Activated CD4-positive, alpha-beta T cell treated with anti-CD3 and anti-CD28 coated beads for 36 hours (primary cell): ENCODE measurements at regions not wholly inside any gene's neighbourhood (a gene's known extent, or its start where the extent isn't known, plus 50 kb on each side); places are given as distances from the start of the nearest gene placed in this dataset.
"Not testable (repeated sequence)": the region's sequence is repeated elsewhere in the genome, so short reads cannot be mapped to it uniquely, and the experiment has no call there.

Experiments used
- ATAC-seq: fragments of 200-7000 bp; cut with Tn5 transposase; one replicate; pipeline ENCODE4 v1.10.0; 2021; ENCODE audit warnings: mild to moderate bottlenecking, moderate library complexity
- CTCF ChIA-PET: fragments of 350-600 bp; sonication (Branson Sonifier 250); formaldehyde crosslinking; loops from one replicate; lab custom pipeline; 2021; ENCODE audit warnings: antibody characterized with exemption; lab: Charles Lee
- POLR2A ChIA-PET: fragments of 350-600 bp; sonication (Branson Sonifier 250); formaldehyde crosslinking; loops from one replicate; lab custom pipeline; 2021; ENCODE audit warnings: antibody characterized with exemption, inconsistent platforms; lab: Charles Lee
- DNase-seq: peaks from one replicate; pipeline ENCODE4 v3.0.0-alpha.2; 2020
- H3K27ac Mint-ChIP-seq: one replicate; pipeline ENCODE4 v1.8.0; 2021; ENCODE audit warnings: mixed read lengths
- H3K27me3 Mint-ChIP-seq: one replicate; pipeline ENCODE4 v1.8.0; 2021; ENCODE audit warnings: mixed read lengths
- H3K36me3 Mint-ChIP-seq: one replicate; pipeline ENCODE4 v1.8.0; 2021; ENCODE audit warnings: low read depth, mixed read lengths
- H3K4me1 Mint-ChIP-seq: one replicate; pipeline ENCODE4 v1.8.0; 2021; ENCODE audit warnings: mixed read lengths
- H3K4me3 Mint-ChIP-seq: one replicate; pipeline ENCODE4 v1.8.0; 2021; ENCODE audit warnings: mild to moderate bottlenecking, moderate library complexity, mixed read lengths
- H3K9me3 Mint-ChIP-seq: one replicate; pipeline ENCODE4 v1.8.0; 2021; ENCODE audit warnings: low read depth, mixed read lengths
- intact Hi-C, 2 experiments: fragments of 100-400 bp; cut with DNase I in 1 of 2; cut with micrococcal nuclease in 1 of 2; formaldehyde crosslinking; loops; one replicate each; pipeline versions ENCODE4 v1.14.2 to v1.15.1; 2022 to 2024; cut with DNase I, micrococcal nuclease

DNA sequence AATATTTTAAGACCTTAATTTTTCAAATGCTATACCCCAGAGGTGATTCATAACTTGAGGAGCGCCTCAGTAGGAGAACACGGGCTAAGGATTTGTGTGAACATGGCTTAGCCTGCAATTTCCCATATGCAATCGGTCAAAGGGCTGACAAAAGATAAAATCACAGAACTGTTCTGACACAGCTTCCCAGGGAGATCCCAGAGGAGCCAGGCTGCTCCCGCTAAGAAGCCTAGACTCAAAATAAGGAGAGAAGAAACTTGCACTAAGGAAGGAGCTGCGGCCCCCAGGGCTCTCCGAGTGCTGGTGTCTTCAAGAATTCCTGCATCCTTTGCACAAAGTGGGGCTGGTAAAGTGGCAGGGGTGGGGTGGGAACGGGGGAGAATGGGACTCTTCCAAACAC is 106.3 kb upstream of the DLG1 start:
- no peak for ATAC-seq
- Mint-ChIP-seq H3K4me3 (no peak overlapping the region), H3K4me1 (no peaks in the 10 kb centered on the region), H3K27me3 (peaks cover 14% of the 10 kb centered on the region), H3K36me3 (no peaks in the 10 kb centered on the region), H3K9me3 (peaks cover 2% of the 10 kb centered on the region), H3K27ac (no peak overlapping the region)
- POLR2A ChIA-PET: no interaction called here
- CTCF ChIA-PET: no interaction called here
- no peak for DNase-seq
- intact Hi-C loops: no loop called here

DNA sequence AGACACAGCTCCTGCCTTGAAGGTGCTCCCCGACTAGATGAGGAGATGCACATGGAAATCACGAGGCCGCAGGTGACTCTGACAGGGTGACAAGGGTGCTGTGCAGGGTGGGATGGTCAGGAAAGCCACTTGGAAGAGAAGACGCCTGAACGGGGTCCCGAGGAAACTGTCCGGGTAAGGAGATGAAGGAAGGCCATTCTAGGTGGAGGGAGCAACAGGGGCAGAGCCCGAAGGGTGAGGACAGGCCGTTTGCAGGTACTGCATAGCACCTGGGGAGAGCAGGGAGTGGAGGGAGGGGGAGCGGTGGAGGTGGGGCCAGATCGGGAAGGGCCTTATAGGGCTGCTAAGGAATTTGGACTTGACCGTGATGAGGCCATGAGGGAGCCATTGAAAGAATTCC is 105.6 kb upstream of the DLG1 start:
- ChIA-PET POLR2A (no interaction called here), CTCF (no interaction called here)
- Mint-ChIP-seq H3K9me3 (no peaks in the 10 kb centered on the region), H3K4me3 (no peak overlapping the region), H3K27me3 (peaks cover 11% of the 10 kb centered on the region), H3K36me3 (no peaks in the 10 kb centered on the region), H3K4me1 (no peaks in the 10 kb centered on the region), H3K27ac (no peak overlapping the region)
- ATAC-seq: no peak
- intact Hi-C loops: no loop called here
- DNase-seq: no peak

DNA sequence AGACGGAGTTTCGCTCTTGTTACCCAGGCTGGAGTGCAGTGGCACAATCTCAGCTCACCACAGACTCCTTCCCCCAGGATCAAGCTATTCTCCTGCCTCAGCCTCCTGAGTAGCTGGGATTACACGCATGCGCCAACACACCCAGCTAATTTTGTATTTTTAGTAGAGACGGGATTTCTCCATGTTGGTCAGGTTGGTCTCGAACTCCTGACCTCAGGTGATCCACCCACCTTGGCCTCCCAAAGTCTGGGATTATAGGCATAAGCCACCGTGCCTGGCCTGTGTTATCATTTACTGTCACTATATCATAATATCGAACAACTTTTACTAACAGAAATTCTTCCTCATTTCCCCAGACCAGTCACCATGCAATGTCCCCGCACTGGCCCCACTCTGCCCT is 104.0 kb upstream of the DLG1 start:
- H3K27me3 Mint-ChIP-seq, H3K27ac Mint-ChIP-seq, intact Hi-C loops, DNase-seq, H3K9me3 Mint-ChIP-seq, H3K36me3 Mint-ChIP-seq, H3K4me3 Mint-ChIP-seq, ATAC-seq, CTCF ChIA-PET, POLR2A ChIA-PET: not testable (repeated sequence)
- H3K4me1 Mint-ChIP-seq: peaks cover 10% of the 10 kb centered on the region

DNA sequence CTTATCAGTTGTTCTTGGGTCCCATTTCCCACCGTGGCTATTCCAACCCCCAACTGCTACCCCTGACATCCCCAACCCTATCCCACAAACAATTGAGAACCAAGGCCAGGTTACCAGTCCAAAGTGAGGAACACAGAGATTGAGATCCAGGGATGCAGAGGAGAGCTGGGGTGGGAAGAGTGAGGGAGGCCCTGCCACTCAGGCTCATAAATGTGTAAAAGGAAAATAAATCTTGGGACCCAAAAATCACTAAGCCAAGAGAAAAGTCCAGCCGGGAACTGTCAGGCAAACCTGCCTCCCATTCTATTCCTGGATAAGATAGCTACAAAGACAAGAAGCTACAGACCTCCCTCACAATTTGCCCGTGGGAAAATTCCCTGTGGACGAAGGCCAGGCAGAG is 101.1 kb upstream of the DLG1 start:
- ATAC-seq: no peak
- Mint-ChIP-seq H3K27me3 (peaks cover 2% of the 10 kb centered on the region), H3K4me1 (peaks cover 17% of the 10 kb centered on the region), H3K9me3 (no peaks in the 10 kb centered on the region), H3K4me3 (no peak overlapping the region), H3K27ac (no peak overlapping the region), H3K36me3 (no peaks in the 10 kb centered on the region)
- no peak for DNase-seq
- intact Hi-C loops: loop anchor here in 1 of 2 experiments (2.0 kb wide), 1 partner anchor 29 kb away; no protein-coding TSS in a partner anchor
- POLR2A ChIA-PET: no interaction called here
- CTCF ChIA-PET: no interaction called here

DNA sequence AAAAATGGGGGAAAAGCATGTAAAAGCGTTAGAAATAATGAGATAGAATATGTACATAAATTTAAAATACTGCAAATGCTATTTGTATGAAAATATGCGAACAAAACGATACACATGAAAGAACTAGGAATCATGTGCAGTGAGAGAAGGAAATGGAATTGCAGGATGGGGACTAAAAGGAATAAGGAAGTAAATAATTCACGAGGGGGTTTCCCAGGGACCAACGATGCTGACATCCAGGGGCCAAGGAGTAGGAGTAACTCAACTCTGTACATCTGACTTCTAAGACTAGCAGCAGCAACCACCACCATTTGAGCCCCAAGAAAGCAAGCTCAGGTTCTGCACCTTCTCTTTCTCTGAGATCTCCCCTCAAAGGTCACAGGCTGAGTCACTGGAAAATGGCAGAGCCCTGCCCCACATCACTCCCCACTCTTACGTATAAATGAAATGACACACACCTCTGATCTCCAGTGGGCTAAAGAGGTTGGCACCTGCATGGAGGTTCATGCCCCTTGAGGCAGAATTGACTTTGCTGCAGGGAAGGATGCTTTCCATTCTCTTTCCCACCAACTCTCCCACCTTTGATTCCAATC is 100.0 kb upstream of the DLG1 start:
- intact Hi-C loops: loop anchor here in 1 of 2 experiments (2.0 kb wide), 1 partner anchor 30 kb away; no protein-coding TSS in a partner anchor
- H3K27ac Mint-ChIP-seq: no peak overlapping the region
- peaks cover 21% of the 10 kb centered on the region for H3K4me1 Mint-ChIP-seq
- DNase-seq (peak; percentile 59), ATAC-seq (peak; percentile 81)
- no peaks in the 10 kb centered on the region for H3K9me3 Mint-ChIP-seq
- no peaks in the 10 kb centered on the region for H3K36me3 Mint-ChIP-seq
- ChIA-PET CTCF (no interaction called here), POLR2A (no interaction called here)
- no peaks in the 10 kb centered on the region for H3K27me3 Mint-ChIP-seq
- H3K4me3 Mint-ChIP-seq: no peak overlapping the region

DNA sequence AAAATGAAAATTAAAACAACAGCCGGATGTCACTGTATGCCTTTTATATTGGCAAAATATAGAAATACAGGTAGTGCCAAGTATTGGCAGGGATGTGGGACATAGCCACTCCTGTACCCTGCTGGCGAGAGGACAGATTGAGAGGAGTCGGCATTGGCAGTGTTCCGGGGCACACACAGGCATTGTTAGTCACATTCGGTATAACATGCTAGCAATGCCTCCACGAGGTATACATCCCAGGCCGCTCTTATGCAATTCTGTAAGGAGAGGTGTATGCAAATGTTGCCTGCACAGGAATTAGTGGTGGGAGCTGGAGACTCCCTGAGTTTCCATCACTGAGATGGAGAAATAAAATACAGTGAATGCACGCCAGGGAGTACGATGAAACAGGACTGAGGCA is 99.4 kb upstream of the DLG1 start:
- Mint-ChIP-seq H3K4me1 (peaks cover 21% of the 10 kb centered on the region), H3K27ac (no peak overlapping the region), H3K27me3 (peaks cover 3% of the 10 kb centered on the region), H3K36me3 (no peaks in the 10 kb centered on the region), H3K4me3 (no peak overlapping the region), H3K9me3 (no peaks in the 10 kb centered on the region)
- intact Hi-C loops: loop anchor here in 1 of 2 experiments (2.0 kb wide), 1 partner anchor 31 kb away; no protein-coding TSS in a partner anchor
- no peak for DNase-seq
- no peak for ATAC-seq
- CTCF ChIA-PET: no interaction called here
- POLR2A ChIA-PET: no interaction called here

DNA sequence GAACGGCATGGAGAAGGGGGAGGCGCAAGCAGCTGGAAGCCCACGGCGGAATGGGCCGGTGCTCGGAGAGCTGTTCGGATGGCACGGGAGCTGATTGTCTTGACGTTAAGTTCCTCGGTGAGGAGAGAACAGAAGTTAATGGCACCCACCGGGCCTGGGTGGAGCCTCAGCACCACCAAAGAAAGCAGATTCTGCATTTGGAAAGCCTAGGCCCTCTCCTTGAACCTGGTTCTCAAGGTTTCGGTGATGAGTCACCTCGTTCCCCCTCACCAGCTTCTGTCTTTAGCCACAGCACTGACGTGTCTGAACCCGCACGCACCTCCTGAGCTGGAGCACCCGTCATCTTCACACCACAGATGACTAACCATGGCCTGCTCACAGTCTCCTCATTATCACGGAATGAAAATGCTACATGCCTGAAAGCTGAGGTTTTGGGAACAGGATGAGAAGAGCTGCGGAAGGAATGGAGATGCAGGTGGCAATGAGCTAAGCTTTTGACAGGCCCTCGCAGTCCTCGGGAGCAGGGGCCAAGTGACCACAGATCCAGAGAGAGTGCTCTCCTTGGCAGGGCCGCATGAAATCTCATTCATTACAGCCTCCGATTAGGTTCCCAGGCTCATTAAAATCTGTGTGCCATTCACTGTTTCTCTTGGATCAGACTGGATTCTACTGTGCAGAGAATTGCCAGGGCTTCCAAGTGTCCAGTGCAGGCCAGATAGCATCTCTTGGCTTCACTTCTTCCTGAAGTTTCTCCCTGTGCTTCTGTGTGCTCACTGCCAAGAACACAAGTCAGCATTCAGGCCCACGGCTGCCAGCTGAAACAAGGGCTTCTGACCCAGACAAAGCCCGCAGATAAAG is 96.3 kb upstream of the DLG1 start:
- Mint-ChIP-seq H3K36me3 (no peaks in the 10 kb centered on the region), H3K27ac (no peak overlapping the region), H3K27me3 (peaks cover 10% of the 10 kb centered on the region), H3K9me3 (no peaks in the 10 kb centered on the region), H3K4me3 (no peak overlapping the region), H3K4me1 (peaks cover 21% of the 10 kb centered on the region)
- intact Hi-C loops: no loop called here
- ATAC-seq (peak; percentile 87), DNase-seq (peak; percentile 75)
- ChIA-PET POLR2A (no interaction called here), CTCF (interaction anchor here (0.5 to 0.8 kb wide), 3 partner anchors 25 to 80 kb away, joined by 3 to 4 read pairs (median 3); no protein-coding TSS in a partner anchor)

DNA sequence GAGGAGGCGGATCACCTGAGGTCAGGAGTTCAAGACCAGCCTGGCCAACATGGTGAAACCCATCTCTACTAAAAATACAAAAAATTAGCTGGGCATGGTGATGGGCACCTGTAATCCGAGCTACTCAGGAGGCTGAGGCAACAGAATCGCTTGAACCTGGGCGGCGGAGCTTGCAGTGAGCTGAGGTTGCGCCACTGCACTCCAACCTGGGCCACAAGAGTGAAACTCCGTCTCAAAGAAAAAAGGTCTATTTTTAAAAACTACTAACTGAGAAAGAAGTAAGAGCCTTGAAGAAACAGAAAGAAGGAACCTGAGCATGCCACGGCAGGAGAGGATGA is 95.7 kb upstream of the DLG1 start:
- CTCF ChIA-PET: interaction anchor here (0.8 kb wide), 1 partner anchor 34 kb away, joined by 3 read pairs; no protein-coding TSS in a partner anchor
- DNase-seq, H3K4me3 Mint-ChIP-seq, H3K27ac Mint-ChIP-seq, intact Hi-C loops, H3K36me3 Mint-ChIP-seq, ATAC-seq, H3K9me3 Mint-ChIP-seq, POLR2A ChIA-PET: not testable (repeated sequence)
- H3K27me3 Mint-ChIP-seq: peaks cover 13% of the 10 kb centered on the region
- H3K4me1 Mint-ChIP-seq: peaks cover 21% of the 10 kb centered on the region

DNA sequence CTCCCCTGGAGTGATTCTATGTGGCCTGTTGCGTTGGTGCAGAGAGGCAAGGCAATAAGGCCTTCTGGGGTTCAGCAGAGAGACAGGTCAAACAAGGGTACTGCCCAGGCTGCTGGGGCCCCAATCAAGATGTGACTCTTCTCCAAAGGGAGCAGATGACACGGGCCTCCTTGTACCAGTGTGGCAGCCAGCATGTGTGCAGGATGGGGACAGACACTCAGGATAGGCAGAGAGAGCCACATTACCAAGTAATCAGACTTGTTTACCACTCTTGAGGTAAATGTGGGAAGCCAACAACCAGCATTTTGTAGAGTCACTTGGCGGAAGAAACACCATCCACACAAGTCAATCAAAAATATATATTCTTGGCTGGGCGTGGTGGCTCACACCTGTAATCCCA is 95.3 kb upstream of the DLG1 start:
- H3K9me3 Mint-ChIP-seq: no peaks in the 10 kb centered on the region
- ATAC-seq (no peak), DNase-seq (no peak)
- peaks cover 13% of the 10 kb centered on the region for H3K27me3 Mint-ChIP-seq
- ChIA-PET CTCF (no interaction called here), POLR2A (no interaction called here)
- peaks cover 19% of the 10 kb centered on the region for H3K4me1 Mint-ChIP-seq
- no peaks in the 10 kb centered on the region for H3K36me3 Mint-ChIP-seq
- no peak overlapping the region for H3K27ac Mint-ChIP-seq
- H3K4me3 Mint-ChIP-seq: no peak overlapping the region
- intact Hi-C loops: no loop called here

DNA sequence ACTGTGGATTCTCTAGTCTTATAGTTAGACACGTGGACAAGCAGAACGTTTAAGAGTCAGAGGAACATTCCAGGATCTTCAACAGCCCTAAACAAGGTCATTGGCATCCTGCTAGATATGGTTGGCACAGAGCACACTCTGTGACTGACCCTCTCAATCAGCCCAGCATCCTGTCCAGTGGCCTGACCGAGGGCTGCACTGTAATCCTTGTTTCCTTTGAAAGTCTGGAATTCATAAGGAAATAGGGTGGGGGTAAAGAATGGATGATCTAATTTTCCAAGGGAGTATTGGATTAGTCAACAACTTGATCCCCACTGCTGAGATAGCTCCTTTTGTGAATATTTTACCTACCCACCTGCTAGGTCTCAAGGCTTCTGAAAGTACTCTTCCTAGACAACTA is 94.5 kb upstream of the DLG1 start:
- Mint-ChIP-seq H3K9me3 (no peaks in the 10 kb centered on the region), H3K27me3 (peaks cover 13% of the 10 kb centered on the region), H3K4me1 (peaks cover 11% of the 10 kb centered on the region), H3K4me3 (no peak overlapping the region), H3K27ac (no peak overlapping the region), H3K36me3 (no peaks in the 10 kb centered on the region)
- POLR2A ChIA-PET: no interaction called here
- intact Hi-C loops: no loop called here
- CTCF ChIA-PET: no interaction called here
- ATAC-seq (no peak), DNase-seq (no peak)

DNA sequence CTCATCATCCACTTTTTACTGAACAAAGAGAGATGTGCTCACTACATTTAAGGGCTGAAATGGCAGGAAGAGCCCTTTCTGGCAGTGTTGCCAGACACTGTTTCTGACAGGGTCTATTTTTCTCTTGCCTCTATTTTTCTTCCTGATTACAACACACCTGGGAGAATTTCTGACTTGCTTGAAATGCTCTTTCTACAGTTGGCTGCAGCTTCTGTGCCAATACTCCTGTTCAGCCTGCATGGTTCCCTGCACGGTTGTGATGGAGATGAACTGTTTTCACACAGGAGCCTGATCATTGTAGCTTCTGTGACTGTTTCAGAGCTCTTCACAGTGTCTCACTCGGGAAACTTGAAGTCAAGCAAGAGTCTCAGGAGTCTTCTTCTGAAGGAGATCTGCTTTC is 83.0 kb upstream of the DLG1 start:
- ChIA-PET CTCF (no interaction called here), POLR2A (no interaction called here)
- no peaks in the 10 kb centered on the region for H3K4me1 Mint-ChIP-seq
- no peaks in the 10 kb centered on the region for H3K36me3 Mint-ChIP-seq
- no peak overlapping the region for H3K27ac Mint-ChIP-seq
- intact Hi-C loops: no loop called here
- DNase-seq: no peak
- H3K9me3 Mint-ChIP-seq: peaks cover 2% of the 10 kb centered on the region
- peaks cover 2% of the 10 kb centered on the region for H3K27me3 Mint-ChIP-seq
- no peak for ATAC-seq
- no peak overlapping the region for H3K4me3 Mint-ChIP-seq

DNA sequence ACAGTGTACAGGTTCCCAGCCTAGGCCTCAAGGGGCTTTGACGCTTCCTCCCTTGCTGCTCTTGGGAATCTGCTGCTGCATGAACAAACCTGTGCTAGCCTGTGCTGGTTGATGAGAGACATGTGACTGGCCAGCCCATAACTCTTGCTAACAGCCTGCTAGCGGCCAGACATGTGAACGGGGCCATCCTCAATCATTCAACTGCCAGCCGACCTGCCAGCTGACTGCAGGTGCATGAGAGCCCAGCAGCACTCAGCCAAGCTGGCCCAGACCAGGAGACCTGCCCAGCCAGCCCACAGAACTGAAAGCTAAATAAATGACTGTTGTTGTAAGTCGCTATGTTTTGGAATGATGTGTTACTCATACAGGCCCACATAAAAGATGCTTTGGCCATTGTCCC is 82.4 kb upstream of the DLG1 start:
- Mint-ChIP-seq H3K4me1 (no peaks in the 10 kb centered on the region), H3K4me3 (no peak overlapping the region), H3K27me3 (peaks cover 2% of the 10 kb centered on the region), H3K9me3 (peaks cover 2% of the 10 kb centered on the region), H3K36me3 (no peaks in the 10 kb centered on the region), H3K27ac (no peak overlapping the region)
- CTCF ChIA-PET: no interaction called here
- DNase-seq: no peak
- POLR2A ChIA-PET: no interaction called here
- no peak for ATAC-seq
- intact Hi-C loops: no loop called here
